SHP77 (cell line): ENCODE measurements at regions not wholly inside any gene's neighbourhood (a gene's known extent, or its start where the extent isn't known, plus 50 kb on each side); places are given as distances from the start of the nearest gene placed in this dataset.

Experiments
- DNase-seq, 2 experiments: peaks; one replicate each; lab custom pipeline; 2025; lab: John Stamatoyannopoulos, UW

- DNase-seq = no peak
Measured at GRCh38 chr10:10307036-10307435, 710.6 kb upstream of the CELF2 start.

GRCh38 chr10:10307551-10307950, 710.1 kb upstream of the CELF2 start:
- no peak for DNase-seq

DNA sequence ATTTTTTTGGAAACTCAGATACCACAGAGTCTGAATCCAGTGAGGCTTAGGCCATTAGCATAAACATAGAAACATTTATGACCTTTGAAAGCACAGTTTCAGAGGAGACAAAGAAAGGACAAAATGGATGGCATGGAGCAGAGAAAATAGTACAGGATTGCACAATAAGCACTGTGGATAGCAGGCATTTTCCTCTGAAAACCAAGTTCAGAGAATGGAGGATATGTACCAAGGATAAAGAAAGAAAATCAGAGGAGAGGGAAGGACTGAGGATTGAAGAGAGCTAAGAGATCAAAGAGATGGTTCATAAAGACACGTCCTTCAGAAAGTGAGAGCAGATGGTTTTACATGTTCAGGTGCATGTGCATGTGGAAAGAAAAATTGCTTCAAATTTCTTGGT, 707.2 kb upstream of the CELF2 start:
- no peak for DNase-seq

GRCh38 chr10:10311966-10312365, 705.7 kb upstream of the CELF2 start:
- no peak for DNase-seq

DNA sequence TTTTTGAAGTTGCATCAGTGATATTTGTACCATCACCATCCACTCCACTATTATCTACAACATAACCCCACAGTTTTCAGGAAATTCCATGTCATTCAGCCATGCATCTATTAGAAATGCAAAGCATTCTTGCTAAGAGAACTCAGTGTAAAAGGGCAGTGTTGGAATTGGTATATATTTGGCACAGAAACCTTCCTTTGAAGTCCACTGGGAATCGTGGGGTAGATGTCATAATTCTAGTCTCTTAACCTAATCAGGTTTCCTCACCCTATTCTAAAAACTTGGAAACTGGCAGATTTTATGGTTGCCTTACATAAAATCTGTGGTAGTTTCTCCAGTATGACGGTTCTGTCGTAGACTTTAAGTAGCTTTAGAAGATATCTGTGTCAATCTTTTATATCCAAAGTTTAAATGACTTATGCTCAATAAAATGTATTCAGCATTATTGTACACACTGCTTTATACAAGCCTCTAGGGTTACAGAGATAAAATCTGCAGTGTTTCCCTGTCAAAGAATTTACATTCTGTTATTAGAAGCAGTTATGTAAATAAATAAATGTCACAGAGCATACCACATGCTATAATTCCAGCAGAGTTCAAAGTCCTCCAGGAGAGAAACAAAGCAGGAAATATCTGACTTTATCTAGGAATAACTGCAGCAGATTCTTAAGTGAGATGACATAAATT, 704.4 kb upstream of the CELF2 start:
- no peak for DNase-seq

GRCh38 chr10:10314626-10315025, 703.0 kb upstream of the CELF2 start:
- DNase-seq = no peak

DNA sequence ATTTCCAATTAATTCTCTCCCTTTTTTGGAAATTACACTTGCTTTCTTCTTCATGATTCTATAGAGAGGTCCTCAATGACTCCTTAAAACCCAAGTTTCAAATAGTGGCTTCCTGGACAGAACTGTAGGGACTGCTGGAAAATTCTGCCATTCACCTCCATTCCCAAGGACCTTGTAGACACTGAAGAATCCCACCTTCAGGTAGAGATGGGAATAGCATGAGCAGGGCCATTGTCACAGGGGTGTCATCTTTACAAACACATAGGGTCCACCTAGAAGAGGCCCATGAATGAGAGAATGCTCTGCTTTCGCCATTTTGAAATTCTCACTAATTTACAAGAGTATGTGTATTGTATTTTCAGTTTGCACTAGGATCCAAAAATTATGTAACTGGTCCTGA, 701.7 kb upstream of the CELF2 start:
- no peak for DNase-seq

DNA sequence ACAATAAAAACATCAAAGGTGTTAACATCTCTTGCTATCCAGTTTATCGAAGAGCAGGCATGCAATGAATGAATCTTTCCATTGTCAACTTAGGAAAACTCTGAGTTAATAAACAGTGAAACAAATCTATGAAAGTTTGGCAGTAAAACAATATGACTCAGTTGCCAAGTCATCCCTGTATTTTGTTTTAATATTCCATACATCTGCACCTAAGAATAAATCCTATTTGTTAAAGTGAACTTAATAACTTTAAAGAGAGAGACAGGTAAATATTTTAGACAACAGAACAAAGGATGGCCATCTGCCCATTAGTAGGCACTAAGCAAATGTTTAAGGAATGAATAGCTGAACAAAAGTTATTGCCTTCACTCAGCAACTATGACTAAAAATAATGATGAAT, 700.5 kb upstream of the CELF2 start:
- no peak for DNase-seq

DNA sequence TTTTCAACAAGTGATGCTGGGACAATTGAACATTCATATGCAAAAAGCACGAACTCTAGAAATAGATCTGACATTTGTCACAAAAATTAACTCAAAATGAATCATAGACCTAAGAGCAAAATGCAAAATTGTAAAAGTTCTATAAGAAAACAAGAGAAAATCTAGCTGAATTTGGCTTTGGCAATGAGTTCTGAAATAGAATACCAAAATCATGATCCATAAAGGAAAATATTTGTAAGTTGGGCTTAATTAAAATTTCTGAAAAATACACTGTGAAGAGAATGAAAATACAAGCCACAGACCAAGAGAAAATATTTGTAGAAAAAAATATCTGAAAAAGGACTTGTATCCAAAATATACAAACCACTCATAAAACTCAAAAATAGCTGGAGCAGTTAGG, 698.8 kb upstream of the CELF2 start:
- DNase-seq = no peak

GRCh38 chr10:10320956-10321355, 696.7 kb upstream of the CELF2 start:
- DNase-seq = no peak

GRCh38 chr10:10326116-10326515, 691.6 kb upstream of the CELF2 start:
- DNase-seq = no peak

- no peak for DNase-seq
Measured at GRCh38 chr10:10327934-10328333, 689.7 kb upstream of the CELF2 start.

DNA sequence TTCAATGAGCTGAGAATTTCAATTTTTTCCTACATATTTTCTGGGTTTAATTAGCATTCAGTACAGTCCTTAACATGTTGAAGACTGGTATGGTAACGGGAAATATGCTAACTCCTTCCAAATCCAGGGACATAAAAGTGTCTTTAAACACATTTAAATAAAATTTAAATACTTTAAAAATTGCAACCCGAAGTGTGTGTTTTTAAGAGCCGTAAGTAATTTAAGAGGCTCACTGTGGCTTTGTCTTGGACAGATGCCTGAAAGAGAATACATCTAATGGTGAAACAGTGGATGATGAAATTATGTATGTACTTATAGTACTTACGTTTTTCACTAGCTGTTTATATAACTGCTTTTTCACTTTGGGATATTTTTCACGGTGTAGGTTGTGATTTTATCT, 687.3 kb upstream of the CELF2 start:
- no peak for DNase-seq

- DNase-seq = no peak
Measured at GRCh38 chr10:10332786-10333185, 684.9 kb upstream of the CELF2 start.

DNA sequence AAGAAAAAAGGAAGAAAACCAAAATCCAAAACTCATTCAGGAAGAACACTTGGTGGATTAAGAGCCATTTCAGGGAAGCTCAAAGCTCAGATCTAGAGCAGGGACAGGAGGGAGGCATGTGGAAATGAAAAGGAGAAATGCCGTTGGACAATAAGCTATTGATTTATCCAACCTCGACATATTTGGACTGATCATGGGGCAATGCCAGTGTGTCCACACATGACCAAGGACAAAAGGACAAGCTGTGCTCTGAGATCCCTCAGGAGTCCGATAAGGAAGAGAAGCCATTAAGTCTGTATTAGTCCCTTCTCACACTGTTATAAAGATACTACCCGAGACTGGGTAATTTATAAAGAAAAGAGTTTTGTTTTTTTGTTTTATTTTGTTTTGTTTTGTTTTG, 684.0 kb upstream of the CELF2 start:
- DNase-seq = no peak

DNA sequence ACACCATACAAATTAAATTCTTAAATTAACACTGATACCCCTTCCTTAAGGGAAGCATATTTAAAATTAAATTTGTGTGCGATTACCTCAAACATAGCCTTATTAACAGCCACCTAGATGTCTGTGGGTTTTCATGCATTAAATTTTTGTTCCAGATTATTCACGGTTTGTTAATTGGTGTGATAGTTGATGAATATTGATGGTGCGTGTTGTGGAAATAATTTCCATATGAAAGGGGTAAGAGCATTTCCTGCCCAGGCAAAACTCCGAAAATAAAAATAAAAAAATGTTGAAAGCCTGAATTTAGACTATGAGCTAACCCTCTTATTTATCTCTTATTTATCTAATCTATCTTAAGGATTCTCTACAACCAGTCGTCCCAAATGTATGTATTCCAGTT, 679.3 kb upstream of the CELF2 start:
- DNase-seq = no peak

DNA sequence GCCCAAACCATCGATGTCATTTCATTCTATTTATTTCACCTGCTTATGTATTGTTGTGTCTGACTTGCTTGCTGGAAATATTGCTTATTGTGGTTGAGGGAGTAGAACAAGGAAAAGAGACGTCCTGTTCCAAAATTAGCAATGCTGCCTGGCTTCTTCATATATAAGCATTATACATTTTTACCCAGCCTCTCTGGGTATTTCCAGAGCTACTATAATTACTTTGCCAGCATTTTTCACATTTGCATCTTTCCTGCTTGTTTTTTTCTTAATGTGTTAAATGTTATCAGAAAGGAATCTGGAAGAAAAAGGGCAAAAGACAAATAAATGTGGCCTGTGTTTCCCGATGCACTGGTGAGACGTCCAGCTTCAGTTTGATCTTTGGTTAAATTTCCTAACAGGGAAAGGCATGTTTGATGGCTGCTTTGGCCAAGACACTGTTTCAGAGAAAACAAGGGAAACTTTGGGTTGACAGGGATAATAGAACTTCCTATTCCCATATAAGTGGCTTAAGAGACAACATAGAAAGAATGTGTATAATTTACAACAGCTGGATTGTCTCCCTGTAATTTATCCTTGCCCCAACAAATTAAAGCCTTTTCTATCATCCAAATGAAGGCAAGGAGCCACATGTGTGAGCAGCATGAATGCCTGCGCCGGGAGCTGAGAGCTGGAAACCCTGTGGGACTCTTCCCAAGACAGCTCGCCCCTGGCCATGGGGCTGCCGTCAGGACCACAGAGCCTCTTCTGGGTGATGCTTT, 671.1 kb upstream of the CELF2 start:
- no peak for DNase-seq

- DNase-seq = no peak
Measured at GRCh38 chr10:10350050-10350449, 667.6 kb upstream of the CELF2 start.

GRCh38 chr10:10351451-10351850, 666.2 kb upstream of the CELF2 start:
- no peak for DNase-seq

- no peak for DNase-seq
Measured at GRCh38 chr10:10353326-10353868, 664.3 kb upstream of the CELF2 start.

DNA sequence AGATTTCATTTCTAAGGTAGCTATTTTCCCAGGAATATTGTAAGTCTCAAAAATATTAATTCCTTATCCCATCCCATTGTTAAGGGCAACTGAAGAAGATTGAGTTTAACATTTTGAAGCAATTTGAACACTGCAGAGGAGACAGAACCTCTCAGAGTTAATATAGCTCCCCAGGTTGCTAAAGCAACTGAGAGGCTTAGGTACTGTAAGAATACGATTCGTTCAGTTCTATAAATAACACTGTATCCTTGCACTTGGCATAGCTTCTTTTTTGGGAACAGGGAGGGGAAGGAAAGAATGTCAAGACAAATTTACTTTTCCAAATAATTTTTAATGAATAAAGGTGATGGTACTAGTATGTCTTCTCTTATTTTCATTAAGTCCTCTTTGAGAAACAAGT, 658.4 kb upstream of the CELF2 start:
- DNase-seq = no peak

DNA sequence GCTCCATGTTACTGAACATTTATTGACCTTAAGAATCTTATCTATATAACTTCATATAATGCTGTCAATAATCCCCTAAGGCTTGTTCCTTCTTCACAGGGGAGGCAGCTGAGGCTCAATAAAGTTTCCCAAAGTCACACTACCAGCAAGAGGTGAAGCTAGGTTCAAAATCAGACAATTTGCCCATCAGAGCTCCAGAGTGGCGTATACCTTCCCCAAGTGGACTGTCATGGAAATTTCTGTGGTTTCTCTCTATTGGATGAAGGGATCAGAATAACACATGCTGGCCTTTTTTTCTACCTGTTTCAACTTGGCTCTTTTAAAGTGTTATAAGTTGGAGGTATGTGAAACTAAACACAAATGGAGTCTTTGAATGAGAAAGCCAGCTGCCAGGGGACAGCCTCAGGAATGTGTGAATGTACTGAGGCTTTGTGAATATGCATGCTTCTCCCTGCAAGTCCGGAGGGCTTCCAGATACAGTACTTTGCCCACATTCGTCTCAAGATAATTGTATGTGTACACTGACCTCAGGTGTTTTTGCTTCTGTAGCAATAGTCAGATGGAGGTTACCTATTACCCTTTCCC, 656.3 kb upstream of the CELF2 start:
- no peak for DNase-seq

DNA sequence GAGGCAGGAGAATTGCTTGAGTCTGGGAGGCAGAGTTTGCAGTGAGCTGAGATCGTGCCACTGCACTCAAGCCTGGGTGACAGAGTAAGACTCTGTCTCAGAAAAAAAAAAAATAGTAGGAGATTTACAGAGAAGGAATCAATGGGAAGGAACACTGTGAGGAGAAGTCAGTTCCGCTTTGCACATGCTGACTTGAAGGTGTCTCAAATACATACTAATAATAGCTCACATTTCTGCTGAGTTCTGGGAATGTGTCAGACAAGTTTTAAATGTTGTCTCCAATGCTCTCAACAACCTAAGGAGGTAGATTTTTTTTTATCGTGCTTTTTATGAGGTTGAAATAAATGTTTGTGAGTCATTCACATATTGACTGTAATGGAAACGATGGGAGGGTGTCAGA, 654.9 kb upstream of the CELF2 start:
- DNase-seq = no peak
